HG03108 (cell line): ENCODE measurements at regions not wholly inside any gene's neighbourhood (a gene's known extent, or its start where the extent isn't known, plus 50 kb on each side); places are given as distances from the start of the nearest gene placed in this dataset.
"Not testable (repeated sequence)": the region's sequence is repeated elsewhere in the genome, so short reads cannot be mapped to it uniquely, and the experiment has no call there.

ENCODE experiments used
- ATAC-seq: cut with Tn5 transposase; IDR thresholded peaks from one replicate; pipeline ENCODE4 v1.9.1; 2021; ENCODE audit warnings: moderate library complexity; ENCODE audit not compliant: unreplicated experiment

DNA sequence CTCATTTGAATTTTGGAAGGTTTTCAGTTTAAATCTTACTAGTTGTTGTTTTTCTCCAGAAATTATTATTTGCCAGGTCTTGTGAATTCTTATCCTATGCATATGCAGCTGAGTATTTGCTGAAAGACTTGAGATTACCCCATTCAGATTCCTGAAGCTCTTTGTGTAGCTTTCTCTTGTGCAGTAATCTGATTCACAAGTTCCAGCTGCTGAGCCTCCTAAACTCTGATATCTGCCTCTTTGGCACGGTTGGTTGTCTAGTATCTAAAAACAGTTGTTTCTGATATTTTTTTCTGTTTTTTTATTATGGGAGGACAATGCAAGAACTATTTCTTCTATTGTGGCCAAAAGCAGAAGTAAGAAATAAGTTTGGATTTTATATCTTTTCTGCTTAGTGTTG lies 863.9 kb upstream of the MANEA start:
- ATAC-seq: no peak

DNA sequence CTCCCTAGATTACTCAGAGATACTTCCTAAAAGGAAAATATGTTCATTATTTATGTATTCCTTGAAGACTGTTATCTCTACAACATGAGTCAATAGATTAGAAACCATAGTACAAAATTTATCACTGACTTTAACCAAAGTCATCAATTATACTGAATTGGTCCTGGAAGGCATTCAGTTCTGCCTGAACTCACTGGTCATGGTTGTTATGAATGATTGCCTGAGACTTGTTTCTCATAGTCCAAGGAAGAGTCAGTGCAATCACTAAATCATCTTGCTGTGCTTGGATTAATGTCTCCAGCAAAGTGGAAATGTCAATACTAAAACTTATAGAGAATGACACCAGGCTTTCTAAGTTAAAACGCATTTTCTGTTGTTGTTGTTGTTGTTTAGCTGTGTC lies 878.6 kb upstream of the MANEA start:
- ATAC-seq: no peak

DNA sequence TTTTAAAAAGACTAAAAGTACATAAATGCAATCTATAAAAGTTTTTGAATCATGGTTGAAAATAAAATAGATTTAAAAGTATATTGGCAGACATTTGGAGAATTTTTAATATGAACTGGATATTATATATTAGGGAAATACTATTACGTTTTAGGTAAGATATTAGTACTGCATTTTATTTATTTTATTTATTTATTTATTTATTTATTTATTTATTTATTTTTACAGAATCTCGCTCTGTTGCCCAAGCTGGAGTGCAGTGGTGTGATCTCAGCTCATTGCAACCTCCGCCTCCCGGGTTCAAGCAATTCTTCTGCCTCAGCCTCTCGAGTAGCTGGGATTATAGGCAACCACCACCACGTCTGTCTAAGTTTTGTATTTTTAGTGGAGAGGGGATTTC lies 890.1 kb upstream of the MANEA start:
- ATAC-seq: not testable (repeated sequence)

DNA sequence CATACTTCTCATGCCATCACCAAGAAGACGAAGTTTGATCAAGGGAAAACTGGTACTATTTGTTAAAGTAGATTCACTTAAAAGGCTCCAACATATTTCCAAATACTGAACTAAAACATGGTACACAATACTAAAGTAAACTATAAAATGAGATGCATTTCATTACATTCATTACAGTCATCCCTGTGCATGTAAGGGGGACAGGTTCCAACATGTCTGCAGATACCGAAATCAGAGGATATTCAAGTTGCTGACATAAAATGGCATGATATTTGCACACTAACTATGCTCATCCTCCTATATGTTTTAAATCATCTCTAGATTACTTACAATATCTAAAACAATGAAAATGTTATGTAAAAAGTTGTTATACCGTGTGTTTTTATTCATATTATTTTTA lies 893.9 kb upstream of the MANEA start:
- ATAC-seq: no peak

DNA sequence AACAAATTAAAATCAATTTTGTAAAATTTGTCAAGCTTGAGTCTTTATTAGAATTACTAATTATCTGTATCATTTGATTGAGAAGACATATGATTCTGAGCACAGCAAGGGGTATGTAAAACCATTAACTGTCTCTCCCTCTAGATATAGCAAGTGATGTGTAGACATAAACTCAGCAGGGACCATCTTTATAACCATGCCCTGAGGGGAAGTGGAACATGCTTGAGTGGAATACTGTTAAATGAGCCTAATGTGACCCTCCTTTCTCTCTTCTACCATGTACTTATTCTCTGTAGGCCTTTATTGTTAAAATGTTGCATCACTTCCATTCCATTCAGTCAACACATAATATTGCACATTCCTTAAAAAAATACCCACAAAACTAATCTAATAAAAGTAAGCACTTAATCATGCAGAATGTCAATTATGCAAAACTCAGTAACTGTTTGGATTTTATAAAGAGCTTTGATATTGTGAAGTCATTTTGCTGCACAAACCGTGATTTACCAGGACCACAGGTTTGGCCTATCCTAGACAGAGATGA lies 896.6 kb upstream of the MANEA start:
- ATAC-seq: no peak

DNA sequence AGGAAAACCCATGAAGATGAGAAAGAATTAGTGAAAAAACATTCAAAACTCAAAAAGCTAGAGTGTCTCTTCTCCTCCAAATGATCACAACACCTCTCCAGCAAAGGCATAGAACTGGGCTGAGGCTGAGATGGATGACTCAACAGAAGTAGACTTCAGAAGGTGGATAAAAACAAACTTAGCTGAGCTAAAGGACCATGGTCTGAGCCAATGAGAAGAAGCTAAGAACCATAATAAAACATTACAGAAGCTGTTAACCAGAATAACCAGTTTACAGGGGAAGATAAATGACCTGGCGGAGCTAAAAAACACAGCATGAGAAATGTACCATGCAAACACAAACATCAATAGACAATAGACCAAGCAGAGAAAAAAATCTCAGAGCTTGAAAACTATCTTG lies 904.1 kb upstream of the MANEA start:
- no peak for ATAC-seq

DNA sequence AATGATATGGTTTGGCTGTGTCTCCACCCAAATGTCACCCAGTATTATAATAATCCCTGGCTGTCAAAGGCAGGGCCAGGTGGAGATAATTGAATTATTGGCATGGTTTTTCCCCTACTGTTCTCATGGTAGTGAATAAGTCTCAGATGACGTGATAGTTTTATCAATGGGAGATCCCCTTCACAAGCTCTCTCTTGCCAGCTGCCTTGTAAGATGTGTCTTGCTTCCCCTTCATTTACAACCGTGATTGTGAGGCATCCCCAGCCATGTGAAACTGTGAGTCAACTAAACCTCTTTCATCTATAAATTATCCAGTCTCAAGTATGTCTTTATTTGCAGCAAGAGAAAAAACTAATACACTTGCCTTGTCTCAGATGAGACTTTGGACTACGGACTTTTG lies 907.3 kb upstream of the MANEA start:
- ATAC-seq: no peak

DNA sequence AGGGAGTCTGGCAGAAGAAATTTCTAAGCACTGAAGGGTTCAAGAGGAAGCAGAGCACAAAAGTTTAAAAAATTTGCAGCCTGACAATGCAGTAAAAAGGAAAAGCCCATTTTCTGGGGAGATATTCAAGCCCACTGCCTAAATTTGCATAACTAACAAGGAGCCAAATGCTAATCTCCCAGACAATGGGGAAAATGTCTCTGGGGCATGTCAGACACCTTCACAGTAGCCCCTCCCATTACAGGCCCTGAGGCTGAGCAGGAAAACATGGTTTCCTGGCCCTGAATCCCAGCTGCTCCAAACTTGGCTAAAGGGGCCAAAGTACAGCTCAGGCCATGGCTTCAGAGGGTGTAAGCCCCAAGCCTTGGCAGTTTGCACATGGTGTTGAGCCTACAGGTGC lies 908.5 kb upstream of the MANEA start:
- no peak for ATAC-seq

DNA sequence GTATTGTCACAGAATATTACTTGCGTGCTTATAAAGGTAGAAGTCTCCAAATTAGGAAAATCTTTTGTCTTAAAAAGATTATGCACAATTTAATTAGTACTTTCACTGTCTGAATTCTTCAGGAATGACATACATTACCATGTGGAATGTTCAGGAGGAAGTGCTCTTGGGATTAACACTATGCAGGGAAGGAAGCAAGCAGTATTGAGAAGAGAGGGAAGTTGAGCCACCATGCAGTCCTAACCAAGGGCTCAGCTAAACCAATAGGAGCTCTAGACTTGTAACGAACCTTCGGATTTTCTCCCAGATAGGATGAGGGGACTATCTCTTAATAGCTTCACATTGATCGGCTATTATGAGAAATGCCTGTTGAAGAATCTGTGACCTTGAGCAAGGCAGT lies 918.4 kb upstream of the MANEA start:
- no peak for ATAC-seq

DNA sequence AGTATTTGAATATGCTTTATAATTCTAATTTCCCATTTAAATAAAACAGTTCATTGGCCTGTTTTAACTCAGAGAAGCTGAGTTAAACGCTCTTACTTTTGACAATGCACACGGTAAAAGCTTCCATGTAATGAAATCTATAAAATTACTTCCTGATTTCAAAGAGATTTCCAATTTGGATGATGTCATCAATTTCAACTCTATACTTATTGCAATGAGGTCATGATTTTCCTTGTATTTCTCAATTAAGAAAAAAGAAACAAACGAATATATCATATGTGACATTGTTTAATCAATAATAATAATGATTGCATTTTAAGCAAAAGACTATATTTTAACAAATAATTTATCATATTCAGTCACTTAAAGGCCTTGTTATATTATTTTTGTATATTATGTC lies 926.1 kb upstream of the MANEA start:
- no peak for ATAC-seq

DNA sequence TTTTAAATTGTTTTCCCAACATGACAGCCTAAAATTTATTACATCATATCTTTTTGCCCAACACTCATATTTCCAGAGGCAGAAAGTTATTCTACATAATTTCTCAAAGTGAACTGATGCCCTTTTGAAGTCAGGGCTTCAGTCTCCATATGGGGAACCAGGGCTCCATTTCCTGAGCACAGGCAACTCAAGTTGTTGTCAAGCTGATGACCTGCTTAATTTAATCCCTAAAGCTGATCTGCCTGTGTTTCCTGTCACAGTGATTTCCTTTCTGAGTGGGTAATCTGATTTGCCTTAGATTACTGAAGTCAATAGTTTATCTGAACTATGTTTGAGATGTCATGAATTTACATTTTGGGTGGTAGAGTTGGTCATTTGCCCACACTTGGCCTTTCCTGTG lies 932.1 kb upstream of the MANEA start:
- ATAC-seq: no peak

DNA sequence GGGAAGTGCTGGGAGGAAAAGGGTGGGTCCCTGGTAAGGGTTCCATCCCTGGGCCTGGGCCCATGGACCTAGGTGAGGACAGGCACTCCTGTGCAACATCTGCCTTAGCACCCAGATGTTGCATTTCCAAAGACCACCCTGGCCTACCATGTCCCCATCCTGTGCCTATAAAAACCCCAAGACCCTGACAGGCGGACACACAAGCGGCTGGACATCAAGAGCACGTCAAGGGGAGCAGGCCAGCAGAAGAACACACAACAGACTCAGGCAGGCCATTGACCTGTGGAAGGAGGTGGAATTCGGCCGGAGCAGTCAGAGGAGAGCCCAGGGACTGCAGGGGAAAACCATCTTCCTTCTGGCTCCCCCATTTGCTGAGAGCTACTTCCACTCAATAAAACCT lies 937.8 kb upstream of the MANEA start:
- no peak for ATAC-seq

DNA sequence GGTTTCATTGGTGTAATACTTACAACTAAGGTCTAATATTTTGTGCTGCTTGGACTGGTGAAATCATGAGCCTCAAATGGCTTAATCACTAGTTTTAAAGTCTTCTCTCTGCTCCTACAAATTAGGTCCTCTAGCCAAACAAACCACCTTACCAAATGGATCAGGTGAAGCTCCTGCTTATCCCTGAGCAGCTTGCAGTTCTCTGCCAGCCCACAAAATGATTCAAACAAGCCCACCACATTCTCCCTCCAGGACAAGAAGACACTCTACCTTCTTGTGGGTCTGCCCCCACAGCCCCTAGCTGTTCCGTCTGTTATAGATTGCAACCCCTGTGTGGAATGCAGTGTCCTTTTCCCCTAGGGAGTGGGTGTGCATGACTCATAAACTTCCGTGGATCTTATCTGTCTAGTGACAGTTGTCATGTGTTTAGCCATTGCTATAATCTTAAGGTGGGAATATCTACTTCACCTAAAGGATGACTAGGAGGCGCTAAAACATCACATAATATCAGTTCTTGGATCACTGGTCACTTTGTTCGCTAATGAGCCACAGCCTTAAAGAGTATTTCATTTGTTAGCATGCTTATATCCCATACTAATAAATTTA lies 940.5 kb upstream of the MANEA start:
- ATAC-seq: no peak

DNA sequence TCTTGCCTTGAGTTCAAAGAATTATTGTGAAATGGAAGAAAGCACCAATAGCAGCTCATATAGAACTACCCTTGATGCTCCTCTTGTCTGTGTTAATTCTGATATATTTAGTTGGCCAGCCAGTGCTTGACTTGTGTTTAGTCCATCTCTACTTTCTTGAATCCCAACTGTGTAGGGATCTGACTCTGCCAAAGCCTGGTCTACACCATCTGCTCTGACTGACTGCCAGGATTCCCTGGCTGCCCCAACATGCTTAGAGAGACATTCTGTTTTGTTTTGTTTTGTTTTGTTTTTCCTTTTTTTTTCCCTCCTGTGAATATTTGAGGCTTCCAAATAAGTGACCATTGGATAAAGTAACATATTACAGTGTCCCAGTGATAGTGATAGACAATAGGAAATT lies 953.7 kb upstream of the MANEA start:
- ATAC-seq: no peak

DNA sequence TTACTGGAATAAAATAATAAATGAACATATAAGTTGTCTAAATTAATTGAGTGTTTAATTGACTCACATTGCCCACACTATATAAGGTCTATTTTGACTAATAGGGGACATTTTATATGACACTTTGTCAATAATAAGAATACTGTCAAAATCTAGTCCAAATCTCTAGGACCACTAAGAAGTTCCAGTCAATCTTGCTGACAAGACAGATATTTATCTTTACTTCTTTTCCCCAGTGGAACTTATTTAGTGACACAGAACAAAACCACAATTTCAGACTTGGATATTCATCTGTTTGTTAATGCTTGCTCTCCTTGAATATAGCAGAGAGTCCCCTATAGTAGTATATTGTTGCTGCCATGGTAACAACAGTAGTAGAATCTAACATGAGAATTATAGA lies 954.6 kb upstream of the MANEA start:
- ATAC-seq: no peak

DNA sequence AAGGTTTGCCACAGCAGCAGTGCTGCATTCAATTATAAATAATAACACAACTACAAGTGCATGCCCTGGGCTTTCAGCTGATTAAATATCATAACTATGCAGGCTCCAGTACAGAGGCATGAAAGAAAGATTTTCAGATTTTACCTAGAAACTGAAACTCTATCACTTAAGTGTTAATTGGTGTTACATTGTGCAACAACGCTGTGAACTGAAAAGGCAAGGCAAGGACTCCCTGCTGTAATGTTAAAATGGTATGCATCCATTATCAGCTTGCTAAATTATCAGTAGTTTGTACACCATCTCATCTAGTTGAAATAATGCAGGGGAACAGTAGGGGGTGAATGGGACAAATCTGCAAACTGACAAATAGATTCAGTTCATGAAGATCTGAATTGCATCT lies 976.7 kb upstream of the MANEA start:
- ATAC-seq: no peak

DNA sequence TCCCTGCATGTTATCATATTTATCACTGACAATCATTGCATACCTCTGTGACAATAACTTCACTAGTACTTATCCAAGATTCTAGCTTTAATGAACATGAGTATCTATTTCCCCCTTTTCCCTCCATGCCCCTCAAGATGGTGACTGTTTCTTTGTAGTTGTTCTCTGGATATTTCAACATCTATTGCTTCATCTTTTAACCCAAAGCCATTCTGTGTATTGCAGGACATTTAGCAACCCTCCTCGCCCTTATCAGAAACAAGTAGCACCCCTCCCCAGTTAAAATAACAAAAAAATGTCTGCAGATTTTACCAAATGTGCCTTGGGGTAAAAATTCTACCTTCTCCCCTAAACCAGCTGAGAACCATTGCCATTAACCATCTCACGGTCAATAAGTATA lies 979.8 kb upstream of the MANEA start:
- ATAC-seq: no peak

DNA sequence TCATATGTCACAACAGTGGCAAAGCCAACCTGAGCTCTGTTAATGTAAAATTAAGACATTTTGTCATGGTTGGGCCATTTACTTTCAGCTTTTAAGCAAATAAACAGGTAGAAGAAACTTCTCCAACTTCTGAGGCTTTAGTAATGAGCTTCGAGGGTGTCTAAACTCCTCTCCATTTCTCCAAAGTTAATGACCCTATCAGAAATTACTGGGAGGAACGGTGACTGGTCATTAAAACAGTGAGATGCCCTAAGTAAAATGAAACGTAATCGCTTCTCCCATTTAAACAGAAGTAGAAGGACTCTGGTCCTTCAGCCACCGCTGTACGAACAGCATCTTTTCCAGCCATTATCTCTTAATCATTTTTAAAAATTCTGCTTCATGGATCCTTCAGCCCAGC lies 986.9 kb upstream of the MANEA start:
- no peak for ATAC-seq

DNA sequence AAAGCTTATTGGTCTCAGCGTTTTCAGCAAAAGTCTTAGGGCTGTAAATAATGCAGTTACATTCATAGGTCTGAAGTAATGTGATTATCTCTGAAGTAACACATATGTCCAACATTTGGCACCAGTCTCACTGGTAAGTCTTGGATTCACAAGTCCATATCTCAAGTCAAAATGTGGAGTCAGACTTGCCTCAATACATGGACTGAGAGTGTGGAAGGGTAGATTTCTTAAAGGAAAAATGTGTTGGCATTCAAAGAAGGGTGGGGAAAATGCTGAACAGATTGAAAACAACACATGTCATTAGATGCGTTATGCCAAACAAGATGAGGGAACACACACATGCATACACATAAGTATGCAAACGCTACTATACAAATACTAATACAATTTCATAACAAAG lies 989.0 kb upstream of the MANEA start:
- ATAC-seq: no peak

DNA sequence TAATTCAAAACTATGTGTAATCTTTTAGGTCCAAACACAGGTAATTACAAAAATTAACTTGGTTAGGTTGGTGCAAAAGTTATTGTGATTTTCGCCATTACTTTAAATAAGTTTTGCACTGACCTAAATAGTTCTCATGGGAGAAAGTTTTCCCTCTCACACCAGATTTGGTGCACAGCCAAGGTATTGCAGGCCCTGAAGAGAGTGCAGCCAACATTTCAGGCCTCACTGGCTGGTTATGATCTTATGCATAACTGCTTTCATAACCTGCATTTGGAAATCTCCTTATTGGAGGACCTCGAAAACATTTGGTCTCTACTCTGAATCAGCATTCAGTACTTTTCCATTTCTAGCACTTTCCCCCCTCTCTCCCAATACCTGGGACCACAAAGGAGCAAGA lies 993.1 kb upstream of the MANEA start:
- no peak for ATAC-seq

DNA sequence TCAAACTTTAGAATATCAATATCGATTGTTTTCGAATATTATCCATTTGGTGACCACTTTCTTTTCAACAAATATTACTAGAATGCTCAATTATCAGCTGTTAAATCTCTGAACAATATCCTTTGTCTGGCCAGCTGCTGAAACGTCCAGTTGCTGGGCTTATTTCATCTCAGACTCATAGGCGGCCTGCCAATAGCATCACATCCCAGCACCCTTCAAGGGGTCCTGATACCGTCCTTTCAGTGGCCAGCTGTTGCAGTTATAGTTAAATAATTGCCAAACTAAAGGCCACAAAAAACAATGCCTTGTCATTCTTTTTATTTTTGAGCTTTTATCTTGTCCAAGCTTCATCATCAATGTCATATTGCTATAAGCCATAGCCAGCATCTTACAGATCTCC lies 1006.8 kb upstream of the MANEA start:
- no peak for ATAC-seq

DNA sequence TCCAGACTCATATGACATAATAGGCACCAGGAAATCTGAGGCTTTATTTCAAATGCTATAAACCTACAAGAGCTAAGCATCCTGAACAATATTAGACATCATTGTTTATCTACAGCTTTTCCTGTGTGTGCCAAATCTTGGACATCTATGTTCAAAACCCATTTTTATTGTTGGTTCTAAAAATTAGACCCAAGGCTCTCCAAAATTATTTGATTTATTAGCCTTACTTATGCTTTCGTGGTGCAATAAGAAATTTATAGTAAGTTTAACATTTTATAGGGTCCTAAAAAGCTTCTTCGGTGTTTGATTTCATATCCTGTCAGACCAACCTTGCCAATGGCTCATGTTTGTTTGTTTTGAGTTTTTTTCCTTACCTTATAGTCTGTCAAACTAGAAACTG lies 1014.5 kb upstream of the MANEA start:
- ATAC-seq: no peak

DNA sequence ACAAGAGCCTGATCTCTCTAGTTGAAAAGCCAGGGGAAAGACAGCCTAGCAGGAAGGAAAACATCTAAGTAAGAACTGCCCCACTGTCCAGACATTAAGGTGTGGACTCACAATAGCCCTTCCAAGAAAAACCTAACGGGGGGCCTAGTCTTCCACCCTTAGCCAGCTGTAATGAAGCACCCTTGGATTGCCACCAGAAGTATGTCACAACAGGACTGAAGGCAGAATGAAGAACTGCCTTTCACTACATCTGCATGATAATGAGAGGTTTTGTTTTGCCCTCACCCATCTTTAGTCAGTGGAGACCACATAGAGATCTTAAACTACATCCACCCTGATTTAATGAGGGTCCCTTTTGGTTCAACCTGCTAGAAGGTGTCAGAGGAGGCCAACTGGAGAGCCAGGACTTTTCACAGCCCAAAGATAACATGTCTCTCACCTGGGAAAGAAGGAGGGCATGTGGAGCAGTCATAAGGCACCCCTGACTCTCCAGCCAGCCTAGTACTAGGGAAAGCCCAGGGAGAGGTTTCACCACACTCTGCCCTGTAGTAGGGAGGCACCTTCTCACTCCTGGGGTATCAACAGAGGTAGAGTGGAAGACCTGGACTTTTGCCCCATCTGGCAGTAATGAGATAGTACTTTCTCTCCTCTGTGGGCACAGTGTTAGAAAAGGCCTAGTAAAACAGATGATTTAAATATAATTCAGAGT lies 1017.4 kb upstream of the MANEA start:
- ATAC-seq: no peak
